ENCODE measurements at regions not wholly inside any gene's neighbourhood (a gene's known extent, or its start where the extent isn't known, plus 50 kb on each side); places are given as distances from the start of the nearest gene placed in this dataset.

- peak; percentile 41 for DNase-seq (ENCODE audit: low read depth)
- no peak overlapping the region for H3K4me3 ChIP-seq (ENCODE audit: low read depth, low read length)
Observed at GRCh38 chr4:113849771-113850170, 88.2 kb upstream of the CAMK2D start.

GRCh38 chr4:113847710-113848109, 86.2 kb upstream of the CAMK2D start:
- DNase-seq (ENCODE audit: low read depth): no peak
- H3K4me3 ChIP-seq (ENCODE audit: low read depth, low read length): no peak overlapping the region

GRCh38 chr4:113846433-113846832, 84.9 kb upstream of the CAMK2D start:
- no peak overlapping the region for H3K4me3 ChIP-seq (ENCODE audit: low read depth, low read length)
- no peak for DNase-seq (ENCODE audit: low read depth)

GRCh38 chr4:113845138-113845537, 83.6 kb upstream of the CAMK2D start:
- no peak for DNase-seq (ENCODE audit: low read depth)

GRCh38 chr4:113844369-113844768, 82.8 kb upstream of the CAMK2D start:
- DNase-seq (ENCODE audit: low read depth): no peak

More at GRCh38 chr4:113845138-113845537, 83.6 kb upstream of the CAMK2D start:
- no peak overlapping the region for H3K4me3 ChIP-seq (ENCODE audit: low read depth, low read length)

GRCh38 chr4:113840861-113841260, 79.3 kb upstream of the CAMK2D start:
- H3K4me3 ChIP-seq (ENCODE audit: low read depth, low read length): no peak overlapping the region

More at GRCh38 chr4:113844369-113844768, 82.8 kb upstream of the CAMK2D start:
- H3K4me3 ChIP-seq (ENCODE audit: low read depth, low read length): no peak overlapping the region

GRCh38 chr4:113838460-113838859, 76.9 kb upstream of the CAMK2D start:
- DNase-seq (ENCODE audit: low read depth): no peak
- no peak overlapping the region for H3K4me3 ChIP-seq (ENCODE audit: low read depth, low read length)

More at GRCh38 chr4:113840861-113841260, 79.3 kb upstream of the CAMK2D start:
- DNase-seq (ENCODE audit: low read depth): no peak

GRCh38 chr4:113837397-113837796, 75.9 kb upstream of the CAMK2D start:
- DNase-seq (ENCODE audit: low read depth): peak; percentile 83
- no peak overlapping the region for H3K4me3 ChIP-seq (ENCODE audit: low read depth, low read length)

- peak; percentile 38 for DNase-seq (ENCODE audit: low read depth)
Observed at GRCh38 chr4:113835005-113835404, 73.5 kb upstream of the CAMK2D start.

GRCh38 chr4:113834298-113834697, 72.8 kb upstream of the CAMK2D start:
- no peak for DNase-seq (ENCODE audit: low read depth)
- H3K4me3 ChIP-seq (ENCODE audit: low read depth, low read length): no peak overlapping the region

More at GRCh38 chr4:113835005-113835404, 73.5 kb upstream of the CAMK2D start:
- H3K4me3 ChIP-seq (ENCODE audit: low read depth, low read length): no peak overlapping the region

- no peak overlapping the region for H3K4me3 ChIP-seq (ENCODE audit: low read depth, low read length)
- no peak for DNase-seq (ENCODE audit: low read depth)
Observed at GRCh38 chr4:113832803-113833202, 71.3 kb upstream of the CAMK2D start.

GRCh38 chr4:113831457-113831856, 69.9 kb upstream of the CAMK2D start:
- no peak for DNase-seq (ENCODE audit: low read depth)
- no peak overlapping the region for H3K4me3 ChIP-seq (ENCODE audit: low read depth, low read length)

GRCh38 chr4:113828702-113829101, 67.2 kb upstream of the CAMK2D start:
- no peak overlapping the region for H3K4me3 ChIP-seq (ENCODE audit: low read depth, low read length)
- no peak for DNase-seq (ENCODE audit: low read depth)

- no peak for DNase-seq (ENCODE audit: low read depth)
- no peak overlapping the region for H3K4me3 ChIP-seq (ENCODE audit: low read depth, low read length)
Observed at GRCh38 chr4:113827285-113827684, 65.7 kb upstream of the CAMK2D start.

GRCh38 chr4:113826421-113826820, 64.9 kb upstream of the CAMK2D start:
- no peak overlapping the region for H3K4me3 ChIP-seq (ENCODE audit: low read depth, low read length)
- no peak for DNase-seq (ENCODE audit: low read depth)

GRCh38 chr4:113825272-113825671, 63.7 kb upstream of the CAMK2D start:
- DNase-seq (ENCODE audit: low read depth): no peak
- H3K4me3 ChIP-seq (ENCODE audit: low read depth, low read length): no peak overlapping the region

- H3K4me3 ChIP-seq (ENCODE audit: low read depth, low read length): no peak overlapping the region
- DNase-seq (ENCODE audit: low read depth): no peak
Observed at GRCh38 chr4:113824396-113824795, 62.9 kb upstream of the CAMK2D start.

GRCh38 chr4:113823291-113823659, 61.7 kb upstream of the CAMK2D start:
- no peak for DNase-seq (ENCODE audit: low read depth)
- no peak overlapping the region for H3K4me3 ChIP-seq (ENCODE audit: low read depth, low read length)

- H3K4me3 ChIP-seq (ENCODE audit: low read depth, low read length): no peak overlapping the region
- DNase-seq (ENCODE audit: low read depth): no peak
Observed at GRCh38 chr4:113822555-113823290, 61.2 kb upstream of the CAMK2D start.

GRCh38 chr4:113821856-113822255, 60.3 kb upstream of the CAMK2D start:
- DNase-seq (ENCODE audit: low read depth): no peak
- no peak overlapping the region for H3K4me3 ChIP-seq (ENCODE audit: low read depth, low read length)

GRCh38 chr4:113820108-113820507, 58.6 kb upstream of the CAMK2D start:
- no peak for DNase-seq (ENCODE audit: low read depth)

More at GRCh38 chr4:113820108-113820507, 58.6 kb upstream of the CAMK2D start:
- no peak overlapping the region for H3K4me3 ChIP-seq (ENCODE audit: low read depth, low read length)
